HepG2 (cell line): ENCODE measurements at regions not wholly inside any gene's neighbourhood (a gene's known extent, or its start where the extent isn't known, plus 50 kb on each side); places are given as distances from the start of the nearest gene placed in this dataset.

Experiments used
- ATAC-seq: fragments of 200-7000 bp; cut with Tn5 transposase; 3 replicates; pipeline ENCODE4 v1.9.1; 2020; ENCODE audit warnings: mild to moderate bottlenecking, moderate library complexity
- BruUV-seq: library from RNA; stranded (reverse); fragments of 400-500 nt; replicated peaks from 2 replicates; lab custom pipeline; 2021; lab: Mats Ljungman, UMichigan
- CTCF ChIA-PET: fragments of 300-600 bp; formaldehyde crosslinking; extraction: SDS; loops from one replicate; lab custom pipeline; 2021; ENCODE audit warnings: low total read pairs, inconsistent platforms, low intra/inter-chr PET ratio; lab: Yijun Ruan, JAX
- POLR2A ChIA-PET: fragments of 350-600 bp; sonication (Branson Sonifier 250); formaldehyde crosslinking; loops from one replicate; lab custom pipeline; 2020; ENCODE audit warnings: antibody characterized with exemption, inconsistent platforms; lab: Yijun Ruan, JAX
- DNase-seq: peaks from one replicate; pipeline ENCODE4 v3.0.0-alpha.2; 2015; ENCODE audit warnings: low spot score
- FAIRE-seq: peaks from 3 replicates; lab custom pipeline; 2011; peaks lifted over from hg19 to GRCh38; lab: Jason Lieb, UNC
- H2AFZ ChIP-seq: one replicate; pipeline ENCODE4 v1.6.1; 2011; ENCODE audit warnings: low read length, inconsistent platforms
- H3K27ac ChIP-seq: fragments of 300-600 bp; 3 replicates; pipeline ENCODE4 v1.8.0; 2011; ENCODE audit warnings: mixed run types, mild to moderate bottlenecking, mixed read lengths, low read length, inconsistent platforms; ENCODE audit not compliant: insufficient read depth; ENCODE audit errors: extremely low read length
- H3K27me3 ChIP-seq, 2 experiments: fragments of 200-600 bp in 1 of 2; 2 replicates in 1 of 2; 3 replicates in 1 of 2; pipeline versions ENCODE4 v1.6.0 to v1.8.0; 2011; ENCODE audit warnings: low read length in 2 of 2, mild to moderate bottlenecking in 2 of 2, moderate library complexity in 2 of 2, inconsistent platforms in 1 of 2; ENCODE audit not compliant: insufficient read depth in 2 of 2, control insufficient read depth in 1 of 2
- H3K36me3 ChIP-seq, 2 experiments: fragments of 200-600 bp in 1 of 2; replicated peaks in 1 of 2; 2 replicates in 1 of 2; 3 replicates in 1 of 2; pipeline versions ENCODE4 v1.5.1 to v1.8.0; 2011; ENCODE audit warnings: low read length in 2 of 2, inconsistent platforms in 1 of 2; ENCODE audit not compliant: insufficient read depth in 2 of 2, control insufficient read depth in 1 of 2
- H3K4me1 ChIP-seq: 2 replicates; pipeline ENCODE4 v1.5.1; 2012; ENCODE audit warnings: low read length, inconsistent platforms; ENCODE audit not compliant: insufficient read depth
- H3K4me2 ChIP-seq: 2 replicates; pipeline ENCODE4 v1.6.0; 2011; ENCODE audit warnings: low read depth, low read length, inconsistent platforms
- H3K4me3 ChIP-seq, 3 experiments: fragments of 200-600 bp in 1 of 3; sonication (generic), shearing (Covaris generic) in 1 of 3; replicated peaks in 1 of 3; 2 replicates each; pipeline ENCODE4 v1.5.1; 2011 to 2016; ENCODE audit warnings: low read length in 3 of 3, inconsistent platforms in 2 of 3, low read depth in 2 of 3, mild to moderate bottlenecking in 2 of 3, control low read depth in 1 of 3, mixed read lengths in 1 of 3; ENCODE audit not compliant: insufficient read depth in 1 of 3
- H3K79me2 ChIP-seq: one replicate; pipeline ENCODE4 v1.6.1; 2011; ENCODE audit warnings: low read length, inconsistent platforms; ENCODE audit not compliant: insufficient read depth
- H3K9ac ChIP-seq: 2 replicates; pipeline ENCODE4 v1.6.0; 2011; ENCODE audit warnings: mild to moderate bottlenecking, low read depth, low read length, inconsistent platforms; ENCODE audit not compliant: insufficient read depth
- H3K9me3 ChIP-seq: 2 replicates; pipeline ENCODE4 v1.5.1; 2012; ENCODE audit warnings: mild to moderate bottlenecking, low read length
- H4K20me1 ChIP-seq: 2 replicates; pipeline ENCODE4 v1.6.0; 2011; ENCODE audit warnings: inconsistent platforms, mild to moderate bottlenecking, low read length, moderate library complexity; ENCODE audit not compliant: insufficient read depth
- BCL6 ChIP-seq: IDR thresholded peaks from 2 replicates; pipeline ENCODE4 v1.6.1; 2016; ENCODE audit warnings: missing genetic modification reagents, missing compliant biosample characterization
- CBX1 ChIP-seq: IDR thresholded peaks from one replicate; pipeline ENCODE4 v1.6.1; 2016; ENCODE audit warnings: antibody characterized with exemption, low read depth
- RXRB ChIP-seq: IDR thresholded peaks from 2 replicates; pipeline ENCODE4 v1.6.1; 2016; ENCODE audit warnings: borderline replicate concordance, missing genetic modification reagents, missing compliant biosample characterization
- TCF12 ChIP-seq, 2 experiments: fragments of 450-650 bp in 1 of 2; sonication (generic) in 1 of 2; formaldehyde crosslinking in 1 of 2; IDR thresholded peaks; 2 replicates each; pipeline versions ENCODE4 v1.6.1 to v1.8.0; 2017 to 2022; ENCODE audit warnings: antibody characterized with exemption in 1 of 2, mild to moderate bottlenecking in 1 of 2, missing genetic modification reagents in 1 of 2, moderate library complexity in 1 of 2
- ZNF121 ChIP-seq: sonication (generic); formaldehyde crosslinking; IDR thresholded peaks from 2 replicates; pipeline ENCODE4 v1.5.0; 2020; ENCODE audit warnings: mild to moderate bottlenecking, missing genetic modification reagents
- ZNF234 ChIP-seq: sonication (generic); formaldehyde crosslinking; conservative IDR thresholded peaks from 2 replicates; pipeline ENCODE4 v1.5.1; 2020; ENCODE audit warnings: mild to moderate bottlenecking, missing genetic modification reagents
- ZNF296 ChIP-seq: sonication (generic); formaldehyde crosslinking; conservative IDR thresholded peaks from 2 replicates; pipeline ENCODE4 v1.5.0; 2020; ENCODE audit warnings: mild to moderate bottlenecking, missing genetic modification reagents
- ZNF772 ChIP-seq: sonication (generic); formaldehyde crosslinking; IDR thresholded peaks from 2 replicates; pipeline ENCODE4 v1.5.0; 2020; ENCODE audit warnings: mild to moderate bottlenecking, missing genetic modification reagents
- WGBS: methylation state at CpG from one replicate; pipeline ENCODE4 v1.1.6; 2017; ENCODE audit warnings: low lambda C conversion rate; 5-methylcytosine and 5-hydroxymethylcytosine counted together
- in situ Hi-C: cut with HindIII; loops from 2 replicates; pipeline ENCODE4 v1.10.0; 2017; ENCODE audit warnings: low pct_unique_long_range_greater_than_20kb; ENCODE audit not compliant: extremely low pct_ligation_motif_present
- intact Hi-C: fragments of 100-400 bp; cut with micrococcal nuclease; formaldehyde crosslinking; loops from one replicate; pipeline ENCODE4 v1.10.0; 2022; ENCODE audit not compliant: unreplicated experiment
- TF ChIP-seq, protein P1 (sequence below): IDR thresholded peaks from 2 replicates; pipeline ENCODE4 v1.6.1; 2016; ENCODE audit warnings: low read depth, borderline replicate concordance

DNA sequence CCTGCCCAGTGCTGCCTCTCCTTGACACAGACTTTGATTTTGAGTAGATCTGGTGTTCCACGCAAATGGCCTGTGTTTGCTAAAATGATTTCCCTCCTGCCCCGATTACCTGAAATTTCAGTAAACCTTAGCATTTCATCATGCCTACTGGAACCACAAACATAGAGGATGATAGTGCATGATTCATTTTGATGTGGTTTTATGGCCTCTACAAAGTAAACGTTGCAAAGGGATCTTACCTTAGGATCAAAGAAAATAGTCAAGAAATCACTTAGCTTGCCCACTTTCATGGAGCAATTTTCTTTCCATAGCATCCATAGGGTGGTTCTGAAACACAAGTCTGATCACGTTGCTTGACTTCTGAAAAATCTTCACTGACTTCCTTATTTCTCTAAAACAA is 524.6 kb upstream of the ATP11B start (continued):
- no peak for TF ChIP-seq ZNF772 (CRISPR knock-in tag)

DNA sequence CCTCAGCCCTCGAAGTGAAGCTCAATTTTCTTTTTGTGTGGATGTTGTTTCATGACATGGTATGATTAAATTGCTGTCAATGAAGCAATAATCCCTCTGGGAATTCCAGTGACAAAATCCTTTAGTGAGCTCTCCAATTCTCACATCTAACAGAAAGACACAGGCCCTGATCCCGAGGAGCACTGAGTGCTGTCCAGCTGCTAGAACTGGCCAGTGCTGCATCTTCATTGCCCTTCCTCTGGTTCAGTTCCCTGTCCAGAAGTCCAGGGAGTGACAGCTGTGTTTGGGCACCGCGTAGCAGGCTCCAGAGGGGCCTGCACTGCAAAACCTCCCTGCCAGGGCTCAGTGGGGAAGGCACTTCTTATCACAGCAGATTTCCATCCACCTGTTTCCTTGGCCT is 516.8 kb upstream of the ATP11B start:
- H3K4me2 ChIP-seq, result no peak overlapping the region
- no peak for TF ChIP-seq CBX1
- no peak for TF ChIP-seq ZNF121
- no peak for TF ChIP-seq RXRB
- TF ChIP-seq, protein P1, sequence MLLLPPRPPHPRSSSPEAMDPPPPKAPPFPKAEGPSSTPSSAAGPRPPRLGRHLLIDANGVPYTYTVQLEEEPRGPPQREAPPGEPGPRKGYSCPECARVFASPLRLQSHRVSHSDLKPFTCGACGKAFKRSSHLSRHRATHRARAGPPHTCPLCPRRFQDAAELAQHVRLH (CRISPR knock-in tag), result no peak
- no peak for TF ChIP-seq ZNF296 (CRISPR knock-in tag)
- TF ChIP-seq TCF12 (IDR thresholded peaks at IDR 0.05), result no peak
- TF ChIP-seq TCF12 (CRISPR knock-in tag; IDR thresholded peaks at IDR 0.05), result no peak
- no peak for TF ChIP-seq ZNF234 (CRISPR knock-in tag)
- TF ChIP-seq BCL6 (CRISPR knock-in tag), result no peak
- FAIRE-seq (no peak), ATAC-seq (no peak), DNase-seq (no peak)
- ChIA-PET CTCF (no interaction called here), POLR2A (no interaction called here)
- no peaks in the 10 kb centered on the region for H3K9me3 ChIP-seq
- no peaks in the 10 kb centered on the region; a peak in 2 of 5 replicates for H3K27me3 ChIP-seq
- 0% methylated on average over 2 of the region's 4 CpGs for WGBS
- no peak overlapping the region for H3K27ac ChIP-seq
- intact Hi-C loops, result no loop called here
- H4K20me1 ChIP-seq, result no peaks in the 10 kb centered on the region
- H3K79me2 ChIP-seq, result no peaks in the 10 kb centered on the region
- no peak overlapping the region for H3K9ac ChIP-seq
- no TSS peak for BruUV-seq
- no peak overlapping the region for H3K4me3 ChIP-seq
- H2AFZ ChIP-seq, result no peak overlapping the region
- no peaks in the 10 kb centered on the region for H3K36me3 ChIP-seq
- in situ Hi-C loops, result no loop called here
- H3K4me1 ChIP-seq, result no peaks in the 10 kb centered on the region
